ENCODE measurements at regions not wholly inside any gene's neighbourhood (a gene's known extent, or its start where the extent isn't known, plus 50 kb on each side); places are given as distances from the start of the nearest gene placed in this dataset.

DNA sequence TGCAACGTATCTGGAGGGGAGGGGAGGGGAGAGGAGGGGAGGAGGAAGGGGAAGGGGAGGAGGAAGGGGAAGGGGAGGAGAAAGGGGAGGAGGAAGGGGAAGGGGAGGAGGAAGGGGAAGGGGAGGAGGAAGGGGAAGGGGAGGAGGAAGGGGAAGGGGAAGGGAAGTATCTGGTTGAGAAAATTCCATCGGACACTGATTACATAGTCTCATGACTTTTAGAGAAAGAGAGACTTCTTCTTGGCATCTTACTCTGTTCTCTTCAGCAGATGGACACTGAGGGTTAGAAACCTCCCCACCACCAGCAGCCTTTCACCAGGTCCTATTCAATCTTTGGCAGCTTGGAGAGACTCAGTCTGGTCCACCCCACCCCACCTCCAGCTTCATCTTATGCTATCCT lies 296.3 kb downstream of the TNS1 start:
- no peak for DNase-seq (ENCODE audit: low read depth)
- no peak for TF ChIP-seq MYC (IDR thresholded peaks at IDR 0.05; ENCODE audit: low read depth, low read length)
- TF ChIP-seq POLR2A (IDR thresholded peaks at IDR 0.05; ENCODE audit: extremely low read depth, insufficient read length) = no peak
- TF ChIP-seq, protein P1, sequence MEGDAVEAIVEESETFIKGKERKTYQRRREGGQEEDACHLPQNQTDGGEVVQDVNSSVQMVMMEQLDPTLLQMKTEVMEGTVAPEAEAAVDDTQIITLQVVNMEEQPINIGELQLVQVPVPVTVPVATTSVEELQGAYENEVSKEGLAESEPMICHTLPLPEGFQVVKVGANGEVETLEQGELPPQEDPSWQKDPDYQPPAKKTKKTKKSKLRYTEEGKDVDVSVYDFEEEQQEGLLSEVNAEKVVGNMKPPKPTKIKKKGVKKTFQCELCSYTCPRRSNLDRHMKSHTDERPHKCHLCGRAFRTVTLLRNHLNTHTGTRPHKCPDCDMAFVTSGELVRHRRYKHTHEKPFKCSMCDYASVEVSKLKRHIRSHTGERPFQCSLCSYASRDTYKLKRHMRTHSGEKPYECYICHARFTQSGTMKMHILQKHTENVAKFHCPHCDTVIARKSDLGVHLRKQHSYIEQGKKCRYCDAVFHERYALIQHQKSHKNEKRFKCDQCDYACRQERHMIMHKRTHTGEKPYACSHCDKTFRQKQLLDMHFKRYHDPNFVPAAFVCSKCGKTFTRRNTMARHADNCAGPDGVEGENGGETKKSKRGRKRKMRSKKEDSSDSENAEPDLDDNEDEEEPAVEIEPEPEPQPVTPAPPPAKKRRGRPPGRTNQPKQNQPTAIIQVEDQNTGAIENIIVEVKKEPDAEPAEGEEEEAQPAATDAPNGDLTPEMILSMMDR (IDR thresholded peaks at IDR 0.05; ENCODE audit: low read depth, low read length) = no peak
- TF ChIP-seq, protein P2, sequence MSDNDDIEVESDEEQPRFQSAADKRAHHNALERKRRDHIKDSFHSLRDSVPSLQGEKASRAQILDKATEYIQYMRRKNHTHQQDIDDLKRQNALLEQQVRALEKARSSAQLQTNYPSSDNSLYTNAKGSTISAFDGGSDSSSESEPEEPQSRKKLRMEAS (IDR thresholded peaks at IDR 0.05; ENCODE audit: low read depth, low read length) = no peak
- H3K4me3 ChIP-seq (ENCODE audit: low read depth, low read length) = no peak overlapping the region

DNA sequence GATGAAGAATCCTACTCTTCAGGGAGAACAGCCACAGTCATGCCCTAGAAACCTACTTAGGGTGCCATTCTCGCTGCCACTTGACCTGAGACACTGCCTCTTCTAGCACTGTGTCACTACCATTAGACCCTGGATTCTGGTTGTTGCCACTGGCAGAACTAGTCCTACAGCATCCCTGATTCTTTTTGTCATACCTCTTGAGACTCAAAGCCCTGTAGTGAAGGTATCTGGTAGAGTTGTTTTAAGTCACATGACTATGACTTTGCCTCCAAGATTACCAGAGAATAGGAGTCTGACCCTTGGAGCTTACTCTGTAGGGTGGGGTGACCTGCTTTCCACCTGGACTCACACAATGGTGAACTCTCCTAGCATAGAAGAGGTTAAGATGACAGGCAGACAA lies 296.7 kb downstream of the TNS1 start:
- no peak for DNase-seq (ENCODE audit: low read depth)
- TF ChIP-seq POLR2A (IDR thresholded peaks at IDR 0.05; ENCODE audit: extremely low read depth, insufficient read length) (no peak), MYC (IDR thresholded peaks at IDR 0.05; ENCODE audit: low read depth, low read length) (no peak)
- TF ChIP-seq, protein P1 (IDR thresholded peaks at IDR 0.05; ENCODE audit: low read depth, low read length) = no peak
- TF ChIP-seq, protein P2 (IDR thresholded peaks at IDR 0.05; ENCODE audit: low read depth, low read length) = no peak
- H3K4me3 ChIP-seq (ENCODE audit: low read depth, low read length) = no peak overlapping the region

DNA sequence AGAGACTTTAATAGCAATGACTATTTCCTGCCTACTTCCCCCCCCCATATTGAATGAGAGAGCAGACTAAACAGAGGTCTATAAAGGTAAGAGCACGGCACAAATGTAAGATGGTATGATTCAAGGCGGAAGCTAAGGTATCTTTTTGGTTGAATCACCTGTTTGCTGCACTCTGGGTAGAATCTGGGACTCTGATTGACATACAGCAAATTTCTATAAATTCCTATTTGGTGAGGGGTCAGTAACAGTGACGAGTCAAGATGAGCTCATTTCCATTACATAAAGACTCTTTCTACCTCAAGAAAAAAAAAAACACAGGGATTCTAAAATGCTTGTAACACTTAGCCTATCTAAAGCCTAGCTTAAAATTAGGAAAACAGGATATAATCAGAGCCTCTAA lies 297.3 kb downstream of the TNS1 start:
- no peak overlapping the region for H3K4me3 ChIP-seq (ENCODE audit: low read depth, low read length)
- no peak for DNase-seq (ENCODE audit: low read depth)
- TF ChIP-seq POLR2A (IDR thresholded peaks at IDR 0.05; ENCODE audit: extremely low read depth, insufficient read length) (no peak), MYC (IDR thresholded peaks at IDR 0.05; ENCODE audit: low read depth, low read length) (no peak)
- TF ChIP-seq, protein P1 (IDR thresholded peaks at IDR 0.05; ENCODE audit: low read depth, low read length) = no peak
- TF ChIP-seq, protein P2 (IDR thresholded peaks at IDR 0.05; ENCODE audit: low read depth, low read length) = no peak

- no peak overlapping the region for H3K4me3 ChIP-seq (ENCODE audit: low read depth, low read length)
- DNase-seq (ENCODE audit: low read depth) = no peak
- TF ChIP-seq, protein P2 (IDR thresholded peaks at IDR 0.05; ENCODE audit: low read depth, low read length) = no peak
- TF ChIP-seq POLR2A (IDR thresholded peaks at IDR 0.05; ENCODE audit: extremely low read depth, insufficient read length) (no peak), MYC (IDR thresholded peaks at IDR 0.05; ENCODE audit: low read depth, low read length) (no peak)
- TF ChIP-seq, protein P1 (IDR thresholded peaks at IDR 0.05; ENCODE audit: low read depth, low read length) = no peak
These were observed 298.8 kb downstream of the TNS1 start for GRCh38 chr2:217703999-217704398.

- no peak for DNase-seq (ENCODE audit: low read depth)
These were observed 299.7 kb downstream of the TNS1 start for GRCh38 chr2:217703102-217703501.

More at GRCh38 chr2:217703102-217703501, 299.7 kb downstream of the TNS1 start:
- TF ChIP-seq, protein P2 (IDR thresholded peaks at IDR 0.05; ENCODE audit: low read depth, low read length) = no peak
- TF ChIP-seq POLR2A (IDR thresholded peaks at IDR 0.05; ENCODE audit: extremely low read depth, insufficient read length) (no peak), MYC (IDR thresholded peaks at IDR 0.05; ENCODE audit: low read depth, low read length) (no peak)
- TF ChIP-seq, protein P1 (IDR thresholded peaks at IDR 0.05; ENCODE audit: low read depth, low read length) = no peak
- H3K4me3 ChIP-seq (ENCODE audit: low read depth, low read length) = no peak overlapping the region

Data from NB4 (cell line).